ENCODE measurements at regions not wholly inside any gene's neighbourhood (a gene's known extent, or its start where the extent isn't known, plus 50 kb on each side); places are given as distances from the start of the nearest gene placed in this dataset.

- no peaks in the 10 kb centered on the region for H3K36me3 ChIP-seq (replicated peaks in 1 of 2; ENCODE audit: control insufficient read depth in 1 of 2, insufficient read depth in 2 of 2, low read length in 2 of 2)
- H3K4me1 ChIP-seq (ENCODE audit: insufficient read depth, low read length), result peaks cover 57% of the 10 kb centered on the region
- FAIRE-seq (no peak), ATAC-seq (no peak), DNase-seq (ENCODE audit: low spot score) (no peak)
- H4K20me1 ChIP-seq (ENCODE audit: insufficient read depth, low read length), result no peaks in the 10 kb centered on the region
- H3K27ac ChIP-seq (ENCODE audit: extremely low read length, insufficient read depth, low read length), result peak overlapping the region; percentile 86
- H2AFZ ChIP-seq (ENCODE audit: low read length), result no peak overlapping the region
- H3K27me3 ChIP-seq (ENCODE audit: control insufficient read depth in 1 of 2, insufficient read depth in 2 of 2, low read length in 2 of 2), result no peaks in the 10 kb centered on the region
- H3K4me3 ChIP-seq (replicated peaks in 1 of 3; ENCODE audit: insufficient read depth in 1 of 3, low read depth in 2 of 3, low read length in 3 of 3), result no peak overlapping the region
- TF ChIP-seq NFE2 (CRISPR knock-in tag; IDR thresholded peaks at IDR 0.05) (no peak), TEAD3 (CRISPR knock-in tag; optimal IDR thresholded peaks at IDR 0.05; ENCODE audit: borderline replicate concordance) (peak; percentile 12), MAFF (IDR thresholded peaks at IDR 0.05; ENCODE audit: low read depth, low read length) (peak; percentile 46; the same call in 1 of the 2 replicates), MAFK (conservative IDR thresholded peaks at IDR 0.05 in 1 of 2, IDR thresholded peaks at IDR 0.05 in 1 of 2; ENCODE audit: low read length in 2 of 2) (peak; percentile 62 to 66)
- intact Hi-C loops (cut with micrococcal nuclease; ENCODE audit: unreplicated experiment), result loop anchor here (1.0 to 5.0 kb wide), 4 partner anchors 53 to 267 kb away; partner anchors contain the start of gene PHLDA1
- no peaks in the 10 kb centered on the region for H3K9me3 ChIP-seq (ENCODE audit: low read length)
- H3K4me2 ChIP-seq (ENCODE audit: low read depth, low read length), result no peak overlapping the region
- no peaks in the 10 kb centered on the region for H3K79me2 ChIP-seq (ENCODE audit: insufficient read depth, low read length)
- H3K9ac ChIP-seq (ENCODE audit: insufficient read depth, low read depth, low read length), result peak overlapping the region; percentile 64
- no TSS peak for BruUV-seq (replicated peaks)
- WGBS (ENCODE audit: low lambda C conversion rate), result 92% methylated on average over 3 of the region's 3 CpGs
- POLR2A ChIA-PET, result interaction anchor here (0.6 to 3.2 kb wide), 12 partner anchors 11 to 267 kb away, joined by 3 to 30 read pairs (median 4); partner anchors contain the start of gene PHLDA1
- CTCF ChIA-PET (ENCODE audit: low intra/inter-chr PET ratio, low total read pairs), result no interaction called here
- in situ Hi-C loops (cut with HindIII; ENCODE audit: extremely low pct_ligation_motif_present, low pct_unique_long_range_greater_than_20kb), result no loop called here
Measured at GRCh38 chr12:75765170-75766059, 254.0 kb upstream of the KRR1 start.

DNA sequence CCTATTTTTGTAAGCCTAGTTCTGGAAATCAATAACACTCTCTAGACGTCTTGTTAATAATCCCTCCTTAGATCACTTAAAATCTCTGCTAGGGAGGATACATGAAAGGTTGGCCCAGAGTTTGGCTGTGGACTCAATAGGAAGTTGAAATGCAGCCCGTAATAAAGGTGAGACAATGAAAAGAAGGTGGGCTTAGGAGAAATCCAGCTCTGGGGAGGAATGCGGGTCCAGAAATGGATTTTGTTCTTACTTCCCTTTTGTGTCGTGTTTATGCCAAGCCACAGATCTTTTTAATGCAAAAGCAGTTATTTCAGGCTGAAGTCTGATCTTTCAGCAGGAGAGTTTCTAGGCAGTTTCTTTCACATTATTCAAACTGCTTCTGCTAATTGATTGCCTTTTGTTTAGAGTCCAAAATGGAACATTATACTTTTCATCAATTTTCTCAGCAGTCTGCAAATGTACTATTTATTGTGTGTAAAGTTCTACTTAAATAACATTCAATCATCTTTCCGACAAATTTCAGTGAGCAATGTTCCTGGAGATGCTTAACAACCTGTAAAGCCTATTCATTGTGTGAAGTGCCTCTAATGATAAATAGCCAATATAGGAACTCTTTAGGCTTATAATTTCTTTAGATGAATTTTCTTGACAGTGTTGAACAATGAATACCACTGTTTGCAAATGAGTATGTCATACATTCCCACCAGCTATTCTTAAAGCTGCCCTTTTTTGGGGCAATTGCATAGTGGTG, 252.9 kb upstream of the KRR1 start:
- no TSS peak for BruUV-seq (replicated peaks)
- Histone ChIP-seq H2AFZ (ENCODE audit: low read length) (no peak overlapping the region), H3K9ac (ENCODE audit: insufficient read depth, low read depth, low read length) (no peak overlapping the region), H3K4me2 (ENCODE audit: low read depth, low read length) (no peak overlapping the region), H3K79me2 (ENCODE audit: insufficient read depth, low read length) (no peaks in the 10 kb centered on the region), H3K27me3 (ENCODE audit: control insufficient read depth in 1 of 2, insufficient read depth in 2 of 2, low read length in 2 of 2) (no peaks in the 10 kb centered on the region), H4K20me1 (ENCODE audit: insufficient read depth, low read length) (no peaks in the 10 kb centered on the region), H3K27ac (ENCODE audit: extremely low read length, insufficient read depth, low read length) (no peak overlapping the region), H3K4me3 (replicated peaks in 1 of 3; ENCODE audit: insufficient read depth in 1 of 3, low read depth in 2 of 3, low read length in 3 of 3) (no peak overlapping the region), H3K4me1 (ENCODE audit: insufficient read depth, low read length) (peaks cover 57% of the 10 kb centered on the region), H3K9me3 (ENCODE audit: low read length) (no peaks in the 10 kb centered on the region), H3K36me3 (replicated peaks in 1 of 2; ENCODE audit: control insufficient read depth in 1 of 2, insufficient read depth in 2 of 2, low read length in 2 of 2) (no peaks in the 10 kb centered on the region)
- ChIA-PET POLR2A (interaction anchor here (3.2 kb wide), 1 partner anchor 268 kb away, joined by 30 read pairs; the partner anchor contains the start of gene PHLDA1), CTCF (ENCODE audit: low intra/inter-chr PET ratio, low total read pairs) (no interaction called here)
- DNase-seq (ENCODE audit: low spot score) (no peak), FAIRE-seq (no peak), ATAC-seq (no peak)
- 94% methylated on average over 5 of the region's 5 CpGs for WGBS (ENCODE audit: low lambda C conversion rate)
- in situ Hi-C loops (cut with HindIII; ENCODE audit: extremely low pct_ligation_motif_present, low pct_unique_long_range_greater_than_20kb) (no loop called here), intact Hi-C loops (cut with micrococcal nuclease; ENCODE audit: unreplicated experiment) (no loop called here)
- TF ChIP-seq ZNF207 (IDR thresholded peaks at IDR 0.05; ENCODE audit: borderline replicate concordance) (no peak), ISX (CRISPR knock-in tag; conservative IDR thresholded peaks at IDR 0.05) (no peak), MLXIP (CRISPR knock-in tag; IDR thresholded peaks at IDR 0.05; ENCODE audit: borderline replicate concordance) (no peak), SKI (IDR thresholded peaks at IDR 0.05; ENCODE audit: partially characterized antibody) (no peak), POGZ (CRISPR knock-in tag; IDR thresholded peaks at IDR 0.05) (no peak), MXD1 (CRISPR knock-in tag; IDR thresholded peaks at IDR 0.05) (no peak), ZNF788 (CRISPR knock-in tag; IDR thresholded peaks at IDR 0.05; ENCODE audit: borderline replicate concordance) (no peak), EEA1 (CRISPR knock-in tag; IDR thresholded peaks at IDR 0.05; ENCODE audit: borderline replicate concordance) (no peak), SMARCC2 (IDR thresholded peaks at IDR 0.05) (no peak), ZNF354B (CRISPR knock-in tag; IDR thresholded peaks at IDR 0.05) (no peak)
